ENCODE measurements at regions not wholly inside any gene's neighbourhood (a gene's known extent, or its start where the extent isn't known, plus 50 kb on each side); places are given as distances from the start of the nearest gene placed in this dataset.

DNA sequence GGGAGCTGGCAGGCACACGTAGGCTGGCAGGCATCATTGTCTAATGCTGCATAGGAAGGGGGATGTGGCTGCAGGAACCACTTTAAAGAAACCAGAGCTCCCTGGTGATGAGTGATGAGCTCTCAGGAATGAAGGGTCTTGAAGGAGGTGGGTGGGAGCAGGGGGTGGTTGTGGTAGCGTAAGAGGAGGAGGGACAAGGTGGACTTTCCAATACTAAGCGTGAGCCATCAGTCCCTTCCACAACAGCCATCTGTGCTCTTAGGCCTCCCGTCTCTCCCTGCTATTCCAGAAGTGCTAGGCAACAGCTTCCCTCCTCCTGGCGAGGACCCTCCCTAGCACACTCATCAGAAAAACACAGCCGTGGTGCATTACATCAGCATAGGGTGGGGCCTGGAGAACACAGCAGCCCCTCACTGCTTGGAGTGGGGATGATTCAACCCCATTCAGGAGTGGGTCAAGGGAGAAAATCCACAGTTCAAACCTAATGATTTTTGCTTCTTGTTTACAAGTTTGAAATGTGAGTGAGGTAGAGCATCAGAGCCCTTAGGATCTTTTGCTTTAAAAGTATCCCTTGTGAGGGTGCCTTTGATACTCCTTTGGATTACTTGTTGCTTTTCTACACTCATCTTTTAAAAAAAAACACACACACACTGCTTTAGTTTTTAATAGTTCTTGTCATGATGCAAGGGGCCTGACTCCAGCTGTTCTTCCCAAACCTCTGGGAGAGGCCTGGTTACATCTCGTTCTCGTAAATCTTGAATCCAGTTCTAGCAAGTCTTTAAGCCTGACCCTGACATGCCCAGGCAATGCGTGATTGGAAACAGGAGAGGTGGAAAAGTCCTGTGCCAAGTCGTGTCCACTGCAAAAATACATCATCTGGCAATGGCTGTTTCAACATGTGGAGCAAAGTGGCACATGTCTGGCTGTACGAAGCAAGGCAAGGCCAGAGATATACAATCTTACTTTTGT is 356.4 kb upstream of the DDHD1 start:
- TF ChIP-seq, protein P1, sequence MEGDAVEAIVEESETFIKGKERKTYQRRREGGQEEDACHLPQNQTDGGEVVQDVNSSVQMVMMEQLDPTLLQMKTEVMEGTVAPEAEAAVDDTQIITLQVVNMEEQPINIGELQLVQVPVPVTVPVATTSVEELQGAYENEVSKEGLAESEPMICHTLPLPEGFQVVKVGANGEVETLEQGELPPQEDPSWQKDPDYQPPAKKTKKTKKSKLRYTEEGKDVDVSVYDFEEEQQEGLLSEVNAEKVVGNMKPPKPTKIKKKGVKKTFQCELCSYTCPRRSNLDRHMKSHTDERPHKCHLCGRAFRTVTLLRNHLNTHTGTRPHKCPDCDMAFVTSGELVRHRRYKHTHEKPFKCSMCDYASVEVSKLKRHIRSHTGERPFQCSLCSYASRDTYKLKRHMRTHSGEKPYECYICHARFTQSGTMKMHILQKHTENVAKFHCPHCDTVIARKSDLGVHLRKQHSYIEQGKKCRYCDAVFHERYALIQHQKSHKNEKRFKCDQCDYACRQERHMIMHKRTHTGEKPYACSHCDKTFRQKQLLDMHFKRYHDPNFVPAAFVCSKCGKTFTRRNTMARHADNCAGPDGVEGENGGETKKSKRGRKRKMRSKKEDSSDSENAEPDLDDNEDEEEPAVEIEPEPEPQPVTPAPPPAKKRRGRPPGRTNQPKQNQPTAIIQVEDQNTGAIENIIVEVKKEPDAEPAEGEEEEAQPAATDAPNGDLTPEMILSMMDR (IDR thresholded peaks at IDR 0.05; ENCODE audit: insufficient read depth, low read length, poor library complexity, severe bottlenecking): no peak
- no peak for TF ChIP-seq EZH2phosphoT487 (conservative IDR thresholded peaks at IDR 0.05; ENCODE audit: low read length)

Data from SU-DHL-6 (cell line).